ENCODE measurements at regions not wholly inside any gene's neighbourhood (a gene's known extent, or its start where the extent isn't known, plus 50 kb on each side); places are given as distances from the start of the nearest gene placed in this dataset.
"Not testable (repeated sequence)": the region's sequence is repeated elsewhere in the genome, so short reads cannot be mapped to it uniquely, and the experiment has no call there.

- FAIRE-seq; DNase-seq (ENCODE audit: insufficient read length, low spot score): not testable (repeated sequence)
Observed at GRCh38 chr2:122038816-122039215, 283.4 kb downstream of the TSN start.

GRCh38 chr2:122041455-122041854 lies 286.0 kb downstream of the TSN start:
- FAIRE-seq (no peak), DNase-seq (ENCODE audit: insufficient read length, low spot score) (no peak)

DNA sequence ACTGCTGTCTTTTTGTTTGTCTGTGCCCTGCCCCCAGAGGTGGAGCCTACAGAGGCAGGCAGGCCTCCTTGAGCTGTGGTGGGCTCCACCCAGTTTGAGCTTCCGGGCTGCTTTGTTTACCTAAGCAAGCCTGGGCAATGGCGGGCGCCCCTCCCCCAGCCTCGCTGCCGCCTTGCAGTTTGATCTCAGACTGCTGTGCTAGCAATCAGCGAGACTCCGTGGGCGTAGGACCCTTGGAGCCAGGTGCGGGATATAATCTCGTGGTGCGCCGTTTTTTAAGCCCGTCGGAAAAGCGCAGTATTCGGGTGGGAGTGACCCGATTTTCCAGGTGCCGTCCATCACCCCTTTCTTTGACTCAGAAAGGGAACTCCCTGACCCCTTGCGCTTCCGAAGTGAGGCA lies 296.2 kb downstream of the TSN start:
- DNase-seq (ENCODE audit: insufficient read length, low spot score); FAIRE-seq: not testable (repeated sequence)

DNA sequence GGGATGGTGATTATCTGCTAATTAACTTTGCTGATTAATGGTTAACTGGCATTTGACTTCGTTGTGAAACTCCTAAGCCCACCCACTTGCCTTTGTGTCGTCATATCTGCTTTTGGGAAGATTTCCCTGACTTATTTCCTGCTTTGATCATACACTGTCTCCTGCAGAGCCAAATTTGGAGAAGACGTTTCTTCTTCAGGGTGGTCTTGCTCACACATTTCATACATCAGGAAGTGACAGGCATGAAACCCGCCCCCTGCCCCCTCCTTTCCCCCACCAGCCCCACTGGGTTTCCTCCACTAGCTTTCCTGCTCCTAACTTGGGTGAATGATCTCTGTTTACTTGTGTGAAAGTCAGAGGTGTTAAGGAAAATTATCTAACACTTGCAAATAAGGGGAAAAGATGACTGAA lies 300.1 kb downstream of the TSN start:
- FAIRE-seq (no peak), DNase-seq (ENCODE audit: insufficient read length, low spot score) (no peak)

DNA sequence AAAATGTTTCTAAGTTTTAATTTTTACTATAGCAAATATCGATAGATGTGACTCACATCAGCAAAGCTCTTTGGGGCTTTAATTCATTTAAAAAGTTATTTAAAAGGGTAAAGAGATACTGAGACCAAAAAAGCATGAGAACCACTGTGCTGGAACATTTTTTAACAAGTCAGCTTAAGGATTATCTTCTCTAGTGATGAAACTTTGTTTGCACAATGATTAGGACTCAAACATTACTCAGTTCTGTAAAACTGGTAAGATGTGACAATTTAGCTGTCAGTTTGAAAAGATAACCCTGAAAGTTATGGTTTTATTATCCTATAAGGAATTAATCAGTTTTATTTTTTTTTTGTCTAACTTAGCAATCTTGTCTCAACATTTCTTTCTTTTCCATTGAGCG lies 301.4 kb downstream of the TSN start:
- no peak for DNase-seq (ENCODE audit: insufficient read length, low spot score)
- FAIRE-seq, result no peak

GRCh38 chr2:122061206-122061605 lies 305.8 kb downstream of the TSN start:
- FAIRE-seq (no peak), DNase-seq (ENCODE audit: insufficient read length, low spot score) (no peak)

GRCh38 chr2:122061831-122062230 lies 306.4 kb downstream of the TSN start:
- FAIRE-seq (no peak), DNase-seq (ENCODE audit: insufficient read length, low spot score) (no peak)

- no peak for FAIRE-seq
Observed at GRCh38 chr2:122062506-122062905, 307.1 kb downstream of the TSN start.

GRCh38 chr2:122063716-122064115 lies 308.3 kb downstream of the TSN start:
- no peak for FAIRE-seq
- no peak for DNase-seq (ENCODE audit: insufficient read length, low spot score)

More at GRCh38 chr2:122062506-122062905, 307.1 kb downstream of the TSN start:
- no peak for DNase-seq (ENCODE audit: insufficient read length, low spot score)

GRCh38 chr2:122070241-122070731 lies 314.8 kb downstream of the TSN start:
- FAIRE-seq, result no peak

GRCh38 chr2:122072666-122073065 lies 317.2 kb downstream of the TSN start:
- FAIRE-seq (no peak), DNase-seq (ENCODE audit: insufficient read length, low spot score) (no peak)

More at GRCh38 chr2:122070241-122070731, 314.8 kb downstream of the TSN start:
- DNase-seq (ENCODE audit: insufficient read length, low spot score), result no peak

DNA sequence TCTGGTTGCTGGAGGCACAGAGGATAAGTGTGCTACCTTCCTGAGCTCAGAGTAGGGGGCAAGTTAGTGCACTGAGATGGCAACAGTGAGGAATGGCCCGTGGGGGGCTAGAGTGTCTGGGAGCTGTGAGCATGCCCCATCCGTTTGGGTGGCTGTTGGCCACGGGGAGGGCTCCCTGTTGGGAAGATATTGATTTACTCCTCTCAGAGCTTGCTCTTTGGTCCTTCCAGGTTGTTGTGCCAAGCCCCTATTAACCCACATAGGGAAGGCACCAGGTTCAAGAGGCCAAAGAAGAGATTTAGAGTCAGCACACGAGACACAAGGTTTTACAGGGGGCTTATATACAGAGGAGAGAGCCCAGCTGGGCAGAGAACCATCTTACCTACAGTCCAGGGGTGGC lies 318.8 kb downstream of the TSN start:
- FAIRE-seq, result no peak
- DNase-seq (ENCODE audit: insufficient read length, low spot score), result no peak

- no peak for DNase-seq (ENCODE audit: insufficient read length, low spot score)
- FAIRE-seq, result no peak
Observed at GRCh38 chr2:122075381-122075780, 319.9 kb downstream of the TSN start.

- FAIRE-seq (no peak), DNase-seq (ENCODE audit: insufficient read length, low spot score) (no peak)
Observed at GRCh38 chr2:122077114-122077513, 321.7 kb downstream of the TSN start.

DNA sequence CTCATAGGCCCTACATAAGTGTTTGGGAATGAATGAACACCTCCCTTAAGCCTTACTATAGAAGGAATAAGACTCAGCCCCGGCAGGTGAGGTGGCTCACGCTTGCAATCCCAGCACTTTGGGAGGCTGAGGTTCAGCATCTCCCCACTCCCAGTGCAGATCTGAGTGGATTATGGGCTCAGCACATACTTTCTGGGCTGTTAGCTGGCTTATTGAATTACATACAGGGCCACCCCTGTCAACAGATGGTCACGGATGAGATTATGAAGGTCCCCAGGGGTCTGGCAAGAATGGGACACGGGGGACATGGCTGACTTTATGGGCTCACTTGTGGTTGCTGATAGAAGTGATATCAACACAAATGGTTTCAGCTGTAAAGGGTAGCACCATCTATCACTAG lies 322.3 kb downstream of the TSN start:
- FAIRE-seq, result no peak

DNA sequence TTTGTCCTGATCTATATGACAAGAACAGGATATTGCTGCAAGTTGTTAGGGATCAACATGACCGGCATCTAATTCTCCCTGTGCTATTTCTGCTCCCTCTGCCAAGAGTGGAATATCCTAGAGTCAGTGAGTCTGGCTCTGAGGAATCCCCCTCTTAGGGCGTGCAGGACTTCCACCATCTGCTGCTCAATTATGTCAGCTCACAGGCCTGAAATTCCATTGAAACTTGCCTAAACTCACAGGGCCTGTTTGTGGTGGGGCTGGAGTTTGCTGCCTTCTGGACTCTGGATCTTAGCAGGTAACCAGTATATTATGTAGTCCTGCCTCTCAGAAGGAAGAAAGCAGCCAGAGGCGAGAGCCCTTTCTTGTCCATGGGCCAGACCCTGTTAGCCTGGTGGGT lies 323.0 kb downstream of the TSN start:
- no peak for DNase-seq (ENCODE audit: insufficient read length, low spot score)
- FAIRE-seq, result no peak

More for the DNA sequence above, 322.3 kb downstream of the TSN start:
- DNase-seq (ENCODE audit: insufficient read length, low spot score), result no peak

- DNase-seq (ENCODE audit: insufficient read length, low spot score) (no peak), FAIRE-seq (no peak)
Observed at GRCh38 chr2:122079844-122080243, 324.4 kb downstream of the TSN start.

GRCh38 chr2:122080316-122080715 lies 324.9 kb downstream of the TSN start:
- DNase-seq (ENCODE audit: insufficient read length, low spot score) (no peak), FAIRE-seq (no peak)

DNA sequence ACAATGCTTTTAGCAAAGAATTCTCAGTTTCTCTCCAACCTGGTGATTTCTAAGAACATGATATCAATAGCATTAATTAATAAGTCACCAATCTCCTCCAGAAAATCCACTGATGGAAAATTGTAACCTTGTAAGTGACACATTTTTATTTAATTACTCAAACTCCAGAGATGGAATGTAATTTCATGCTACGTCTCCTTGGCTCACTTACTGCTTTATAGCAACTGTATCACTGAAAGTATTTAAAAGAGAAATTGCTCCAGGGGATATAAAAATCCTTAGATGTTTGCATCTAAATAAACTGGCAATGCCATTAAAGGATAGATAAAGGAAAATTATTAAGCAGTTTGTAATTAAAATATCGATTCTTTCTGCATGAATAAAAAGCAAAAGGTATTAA lies 325.4 kb downstream of the TSN start:
- DNase-seq (ENCODE audit: insufficient read length, low spot score) (no peak), FAIRE-seq (no peak)

DNA sequence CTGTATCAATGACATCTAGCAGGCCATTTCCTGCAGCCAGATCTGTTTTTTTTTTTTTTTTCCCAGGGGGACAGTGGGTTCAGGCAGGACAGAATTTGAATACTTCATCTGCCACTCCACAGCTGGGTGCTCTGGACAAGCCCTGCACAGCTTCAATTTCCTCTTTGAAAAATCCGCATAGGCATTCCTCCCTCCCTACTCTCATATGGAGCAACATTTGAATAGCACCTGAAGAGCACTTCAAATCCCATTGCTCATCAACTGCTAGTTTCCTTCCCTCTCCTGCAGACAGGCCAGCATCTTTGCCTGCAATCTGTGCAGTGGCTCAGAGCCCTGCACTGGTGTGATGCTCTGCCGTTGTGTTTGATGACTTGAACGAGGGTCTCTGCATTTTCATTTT lies 326.3 kb downstream of the TSN start:
- DNase-seq (ENCODE audit: insufficient read length, low spot score) (no peak), FAIRE-seq (no peak)

- FAIRE-seq (no peak), DNase-seq (ENCODE audit: insufficient read length, low spot score) (no peak)
Observed at GRCh38 chr2:122083256-122084048, 328.0 kb downstream of the TSN start.

GRCh38 chr2:122085672-122086071 lies 330.2 kb downstream of the TSN start:
- FAIRE-seq; DNase-seq (ENCODE audit: insufficient read length, low spot score): not testable (repeated sequence)
